Tibial nerve (tissue), 4 donors: ENCODE measurements at regions not wholly inside any gene's neighbourhood (a gene's known extent, or its start where the extent isn't known, plus 50 kb on each side); places are given as distances from the start of the nearest gene placed in this dataset.

ENCODE experiments used
- CTCF ChIP-seq, 5 experiments: fragments of 200-600 bp in 3 of 5; fragments of 450-650 bp in 2 of 5; sonication (generic) in 3 of 5; IDR thresholded peaks; one replicate each; pipeline ENCODE4 v1.5.1; 2016 to 2019; ENCODE audit warnings: antibody characterized with exemption in 5 of 5, mild to moderate bottlenecking in 3 of 5, moderate library complexity in 2 of 5
- EP300 ChIP-seq, 2 donors: sonication (generic); formaldehyde crosslinking; IDR thresholded peaks; one replicate each; pipeline ENCODE4 v1.6.1; 2017; ENCODE audit warnings: antibody characterized with exemption in 2 of 2, mild to moderate bottlenecking in 1 of 2
- POLR2A ChIP-seq, 2 donors: fragments of 450-650 bp; IDR thresholded peaks; one replicate each; pipeline ENCODE4 v1.6.1; 2017; ENCODE audit warnings: antibody characterized with exemption in 2 of 2, mild to moderate bottlenecking in 2 of 2, moderate library complexity in 2 of 2

GRCh38 chr5:39716532-39717028 lies 291.8 kb upstream of the DAB2 start:
- TF ChIP-seq EP300 (IDR thresholded peaks at IDR 0.05): no peak
- TF ChIP-seq CTCF (IDR thresholded peaks at IDR 0.05): peak in 2 of 5 experiments; percentile 13 to 19
- no peak for TF ChIP-seq POLR2A (IDR thresholded peaks at IDR 0.05)
